HG02588 (cell line): ENCODE measurements at regions not wholly inside any gene's neighbourhood (a gene's known extent, or its start where the extent isn't known, plus 50 kb on each side); places are given as distances from the start of the nearest gene placed in this dataset.

ENCODE experiments used
- ATAC-seq: cut with Tn5 transposase; IDR thresholded peaks from one replicate; pipeline ENCODE4 v1.9.1; 2021; ENCODE audit warnings: mild to moderate bottlenecking, moderate library complexity; ENCODE audit not compliant: unreplicated experiment

DNA sequence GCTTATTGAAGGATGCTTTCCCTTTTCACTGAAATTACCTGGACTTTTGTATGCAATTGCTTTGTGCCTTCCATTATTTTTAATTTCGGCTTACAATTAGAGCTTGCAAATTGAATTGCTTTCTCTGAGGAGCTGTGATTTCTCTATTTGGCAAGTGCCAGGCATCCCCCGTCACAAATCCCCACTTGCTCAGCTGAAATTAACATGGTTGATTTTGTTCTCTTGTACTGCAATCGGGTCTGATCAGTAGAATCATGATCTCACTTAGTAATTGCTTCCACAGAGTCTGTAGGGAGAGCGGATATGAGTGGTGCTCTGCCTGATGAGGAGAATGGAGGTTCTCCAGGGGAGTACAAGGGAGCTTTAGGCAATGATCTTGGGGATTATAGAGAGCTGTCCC is 495.5 kb upstream of the SGCD start:
- ATAC-seq: no peak

- ATAC-seq: no peak
Observed at GRCh38 chr5:155833287-155833686, 493.7 kb upstream of the SGCD start.

DNA sequence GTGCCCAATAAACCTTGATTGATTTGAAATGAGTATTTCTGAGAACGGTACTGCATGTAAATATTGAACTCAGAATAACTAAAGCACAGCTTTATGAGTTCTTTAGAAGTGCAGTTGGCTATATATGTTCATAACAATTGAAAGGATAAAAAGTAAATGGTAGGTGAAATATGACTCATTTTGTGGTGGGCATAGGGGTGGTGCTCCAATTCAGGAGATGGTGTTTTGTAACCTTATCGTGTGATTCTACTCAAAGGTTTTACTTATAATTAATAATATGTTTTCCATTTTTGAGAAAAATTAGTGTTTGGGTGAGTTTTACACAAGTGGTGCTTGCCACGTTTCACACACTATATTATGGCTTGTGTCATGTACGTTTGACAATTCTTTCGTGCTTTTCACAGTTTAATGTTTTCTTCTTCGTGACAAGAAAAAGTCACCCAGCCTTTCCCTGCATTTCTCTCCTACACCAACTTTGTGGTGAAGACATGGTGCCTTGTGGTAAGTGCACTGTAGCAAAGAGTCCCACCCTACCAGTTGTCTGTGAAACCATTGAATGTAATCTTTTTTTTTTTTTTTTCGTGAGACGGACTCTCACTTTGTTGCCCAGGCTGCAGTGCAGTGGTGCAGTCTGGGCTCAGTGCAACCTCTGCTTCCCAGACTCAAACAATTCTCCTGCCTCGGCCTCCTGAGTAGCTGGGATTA is 492.5 kb upstream of the SGCD start:
- no peak for ATAC-seq

GRCh38 chr5:155836089-155836803 is 490.7 kb upstream of the SGCD start:
- ATAC-seq: no peak

- ATAC-seq: no peak
Observed at GRCh38 chr5:155838394-155838793, 488.6 kb upstream of the SGCD start.

DNA sequence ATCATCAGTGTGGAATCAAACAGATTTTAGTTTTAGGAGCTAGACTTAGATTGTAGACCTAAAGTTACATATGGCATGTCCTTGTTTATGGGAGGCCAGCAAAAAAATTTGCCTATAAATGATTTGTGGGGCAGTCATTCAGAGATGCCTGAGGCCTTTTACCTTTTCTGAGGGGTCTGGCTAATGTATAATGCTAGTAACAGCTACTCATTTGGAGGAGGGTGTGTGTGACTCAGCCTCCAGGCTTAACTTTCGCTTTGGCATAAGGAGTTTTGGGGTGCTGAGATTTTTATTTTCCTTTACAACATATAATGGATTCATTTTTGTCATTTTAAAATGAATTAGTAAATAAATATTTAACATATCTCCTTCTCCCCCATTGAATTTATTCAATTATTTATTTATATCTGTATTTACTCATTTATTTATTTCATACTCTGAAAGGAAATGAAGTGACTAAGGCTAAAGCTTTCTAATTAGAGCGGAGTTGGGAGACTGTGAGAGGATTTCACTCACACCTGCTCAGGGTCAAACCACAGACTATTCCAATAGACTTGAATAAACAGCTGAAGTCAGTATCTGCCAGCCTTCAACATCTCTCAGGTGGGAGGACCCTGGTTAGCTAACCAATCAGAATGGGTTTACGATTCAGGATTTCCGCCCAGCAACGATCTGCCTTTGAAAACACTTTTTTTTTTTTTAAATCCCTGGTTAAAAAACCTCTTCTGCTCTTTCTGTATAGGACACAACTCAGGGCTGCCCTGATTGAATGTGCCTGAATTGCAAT is 487.5 kb upstream of the SGCD start:
- ATAC-seq: no peak

DNA sequence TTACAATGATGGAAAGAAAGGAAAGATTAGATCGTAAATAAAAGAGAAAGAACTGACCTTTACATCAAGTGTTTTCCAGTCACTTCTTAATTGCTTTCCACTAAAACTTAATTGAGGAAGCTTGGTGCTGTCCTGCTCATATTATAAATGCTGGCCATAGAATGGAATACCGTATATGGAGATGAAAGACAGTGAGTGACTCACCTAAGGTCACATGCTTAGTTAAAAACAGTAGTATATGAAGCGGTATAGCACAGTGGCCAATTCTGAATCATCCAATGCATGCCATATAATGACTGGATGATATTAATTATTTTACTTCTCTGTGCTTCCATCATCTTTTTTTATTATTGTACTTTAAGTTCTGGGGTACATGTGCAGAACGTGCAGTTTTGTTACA is 482.4 kb upstream of the SGCD start:
- no peak for ATAC-seq

- no peak for ATAC-seq
Observed at GRCh38 chr5:155850370-155850769, 476.6 kb upstream of the SGCD start.

- ATAC-seq: no peak
Observed at GRCh38 chr5:155866971-155867370, 460.0 kb upstream of the SGCD start.

DNA sequence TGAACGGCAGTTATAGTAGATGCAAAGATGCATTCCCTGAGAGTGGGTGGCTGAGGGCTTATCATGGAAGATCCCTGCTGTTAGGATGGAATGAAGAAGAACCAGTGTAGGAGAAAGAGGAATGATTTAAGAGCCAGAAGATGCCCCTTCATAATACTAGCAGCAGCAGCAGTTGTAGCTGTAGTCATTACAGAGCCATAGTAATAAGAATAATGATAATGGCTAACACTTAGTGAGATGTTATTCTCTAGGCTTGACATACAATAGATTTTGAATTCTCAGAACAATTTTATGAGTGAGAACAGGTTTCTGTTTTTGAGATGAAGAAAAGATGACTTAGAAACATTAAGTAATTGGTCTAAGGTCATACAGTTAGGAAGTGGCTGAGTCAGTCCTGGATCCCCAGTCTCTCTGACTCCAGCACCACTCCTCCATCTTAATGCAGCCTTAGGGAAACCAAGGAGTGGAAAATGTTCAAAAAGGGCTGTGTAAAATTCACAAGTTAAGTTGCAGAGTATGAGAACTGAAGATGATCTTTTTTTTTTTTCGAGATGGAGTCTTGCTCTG is 459.4 kb upstream of the SGCD start:
- ATAC-seq: no peak

- no peak for ATAC-seq
Observed at GRCh38 chr5:155870636-155871035, 456.3 kb upstream of the SGCD start.

- ATAC-seq: no peak
Observed at GRCh38 chr5:155871623-155872022, 455.3 kb upstream of the SGCD start.

DNA sequence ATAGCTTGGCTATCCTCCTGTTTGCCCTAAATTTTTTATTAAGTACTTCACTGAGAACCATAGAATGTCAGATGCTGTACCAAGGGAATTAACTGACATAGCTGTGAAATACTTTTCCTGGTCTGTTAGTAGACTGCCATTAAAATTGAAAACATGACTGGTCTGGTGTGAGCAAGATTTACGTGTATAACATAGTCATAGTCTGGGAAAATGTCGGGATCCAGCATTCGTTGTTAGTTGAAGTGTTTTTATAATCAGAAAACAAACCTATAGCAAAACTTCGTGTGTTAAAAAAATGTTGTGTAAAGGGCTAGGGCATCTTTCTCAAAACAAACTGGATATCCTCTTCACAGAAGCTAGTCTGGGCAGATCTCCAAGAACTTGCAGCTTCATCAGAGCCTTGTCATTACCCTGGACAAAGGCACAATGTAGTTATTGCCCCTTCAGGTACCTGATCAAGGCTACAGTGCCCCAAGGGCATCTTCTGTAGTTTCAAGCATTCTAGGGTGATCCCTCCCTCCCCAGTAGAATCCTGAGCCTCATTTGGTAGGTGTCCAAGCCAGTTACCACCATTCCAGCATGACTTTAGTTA is 454.2 kb upstream of the SGCD start:
- ATAC-seq: no peak

DNA sequence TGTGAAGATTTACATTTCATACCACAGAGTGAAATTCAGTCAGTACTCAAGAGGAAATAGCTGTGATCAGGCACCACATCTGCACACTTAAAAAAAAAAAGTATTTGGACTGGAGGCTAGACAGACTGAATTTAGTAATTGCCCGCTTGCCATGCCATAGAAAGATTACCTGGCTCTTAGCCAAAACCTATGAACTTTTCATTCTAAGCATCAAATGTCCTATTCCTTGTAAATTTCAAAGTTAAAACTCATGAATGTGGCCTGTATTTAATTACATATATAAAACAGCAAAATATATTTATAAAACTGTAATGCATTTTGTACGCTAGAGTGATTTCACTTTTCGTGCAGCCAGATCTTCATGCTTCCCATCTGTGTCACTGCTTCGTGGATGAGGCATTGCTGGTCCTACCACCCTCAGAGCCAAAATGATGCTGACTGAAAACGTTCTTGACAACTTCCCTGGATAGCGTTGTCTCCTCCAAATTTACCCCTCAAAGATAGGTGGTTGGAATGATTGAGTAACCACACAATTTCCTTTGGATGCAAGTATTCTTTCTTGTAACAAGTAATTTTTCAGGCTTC is 447.9 kb upstream of the SGCD start:
- ATAC-seq: no peak

- no peak for ATAC-seq
Observed at GRCh38 chr5:155884041-155884440, 442.9 kb upstream of the SGCD start.

DNA sequence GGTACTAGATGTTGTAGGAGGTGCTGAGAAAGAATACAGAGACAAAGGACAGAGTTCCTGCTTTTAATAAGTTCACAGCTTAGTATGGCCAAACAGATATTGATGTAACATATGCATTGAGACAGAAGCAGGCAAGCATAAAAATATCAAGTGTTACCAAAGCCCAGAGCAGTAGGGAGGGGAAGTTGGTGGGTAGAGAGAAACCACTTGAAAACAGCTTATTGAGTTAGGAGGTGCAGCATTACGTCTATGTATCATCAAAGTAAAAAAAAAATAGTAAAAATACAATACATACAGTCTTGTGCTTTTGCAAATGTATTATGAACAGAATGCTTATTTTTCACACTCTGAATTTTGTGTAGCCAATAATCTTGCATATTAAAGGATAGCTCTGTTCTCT is 441.8 kb upstream of the SGCD start:
- no peak for ATAC-seq

- no peak for ATAC-seq
Observed at GRCh38 chr5:155886311-155887031, 440.5 kb upstream of the SGCD start.

DNA sequence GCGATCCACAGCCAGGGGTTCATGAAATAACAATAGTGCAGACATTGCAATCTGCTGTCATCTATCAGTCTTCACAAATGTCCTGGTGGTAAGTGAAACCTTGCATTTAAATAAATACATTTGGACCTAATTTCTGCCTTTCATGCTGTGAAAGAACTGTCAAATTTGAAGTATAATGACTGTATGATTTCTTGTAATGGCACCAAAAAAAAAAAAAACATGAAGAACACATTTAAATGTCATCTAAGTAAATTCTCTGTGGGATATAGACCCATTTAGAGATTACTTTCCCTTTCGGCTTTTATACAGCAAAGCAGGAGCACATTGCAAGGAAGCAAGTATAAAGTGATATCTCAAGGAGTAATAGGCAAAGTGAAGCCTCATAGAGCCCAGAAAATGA is 431.5 kb upstream of the SGCD start:
- no peak for ATAC-seq

DNA sequence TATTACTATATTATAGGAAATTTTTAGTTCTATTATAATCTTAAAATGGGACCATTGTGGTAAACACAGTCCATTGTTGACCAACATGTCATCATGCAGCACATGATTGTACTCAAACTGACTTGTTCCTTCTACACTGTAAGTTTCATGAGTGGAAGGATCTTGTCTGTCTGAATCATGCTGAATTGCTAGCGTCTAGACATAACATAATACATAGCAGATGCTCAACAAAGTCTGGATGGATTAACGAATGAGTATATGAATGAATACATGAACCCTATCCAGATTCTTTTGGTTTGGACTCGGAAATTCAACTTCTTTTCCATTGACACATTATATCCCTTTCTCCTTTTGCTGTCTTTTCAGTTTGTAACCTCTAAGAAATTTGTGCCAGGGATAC is 429.2 kb upstream of the SGCD start:
- ATAC-seq: no peak

GRCh38 chr5:155898284-155898683 is 428.7 kb upstream of the SGCD start:
- no peak for ATAC-seq
